ENCODE measurements at regions not wholly inside any gene's neighbourhood (a gene's known extent, or its start where the extent isn't known, plus 50 kb on each side); places are given as distances from the start of the nearest gene placed in this dataset.

DNA sequence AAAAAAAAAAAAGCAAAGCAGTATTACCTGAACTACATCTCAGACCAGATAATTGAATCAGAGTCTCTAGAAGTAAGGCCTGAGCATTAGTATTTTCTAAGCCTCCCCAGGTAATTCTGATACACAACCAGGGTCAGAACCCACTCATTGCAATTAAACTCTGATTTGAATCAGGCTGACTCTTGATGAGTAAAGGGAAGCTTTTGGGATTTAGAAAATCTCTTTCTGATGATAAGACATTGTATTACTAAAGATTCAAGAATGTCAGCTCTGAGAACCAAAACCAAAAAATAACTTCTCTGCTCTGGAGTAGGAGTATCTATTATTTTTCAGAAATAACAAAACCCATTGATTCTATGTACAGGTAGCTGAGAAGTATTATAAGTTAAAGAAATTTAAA lies 100.1 kb upstream of the COL21A1 start:
- TF ChIP-seq GATA3 (IDR thresholded peaks at IDR 0.05; ENCODE audit: low read depth, low read length) (no peak), GATA2 (IDR thresholded peaks at IDR 0.05; ENCODE audit: low read depth, low read length) (no peak)
